ENCODE measurements at regions not wholly inside any gene's neighbourhood (a gene's known extent, or its start where the extent isn't known, plus 50 kb on each side); places are given as distances from the start of the nearest gene placed in this dataset.

DNA sequence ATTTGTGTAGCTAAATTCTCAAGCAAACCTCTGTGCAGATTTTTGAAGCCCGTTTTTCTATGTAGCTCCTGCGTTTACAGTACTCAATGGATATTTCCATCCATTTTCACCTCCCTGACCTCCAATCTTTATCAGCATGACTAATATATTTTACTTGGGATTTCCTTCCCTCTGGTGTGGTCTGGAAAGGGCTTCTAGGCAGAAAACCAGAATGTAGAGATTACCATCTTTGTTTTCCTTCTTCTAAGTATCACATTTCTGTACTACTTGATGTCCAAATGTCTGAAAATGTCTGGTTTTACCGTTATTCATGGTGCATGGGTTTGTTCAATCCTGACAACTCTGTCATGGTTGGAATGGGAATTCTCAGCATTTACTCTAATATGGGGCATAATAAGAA, 907.6 kb upstream of the FLRT2 start:
- no peak for TF ChIP-seq POLR2A (IDR thresholded peaks at IDR 0.05)
- TF ChIP-seq, protein P1, sequence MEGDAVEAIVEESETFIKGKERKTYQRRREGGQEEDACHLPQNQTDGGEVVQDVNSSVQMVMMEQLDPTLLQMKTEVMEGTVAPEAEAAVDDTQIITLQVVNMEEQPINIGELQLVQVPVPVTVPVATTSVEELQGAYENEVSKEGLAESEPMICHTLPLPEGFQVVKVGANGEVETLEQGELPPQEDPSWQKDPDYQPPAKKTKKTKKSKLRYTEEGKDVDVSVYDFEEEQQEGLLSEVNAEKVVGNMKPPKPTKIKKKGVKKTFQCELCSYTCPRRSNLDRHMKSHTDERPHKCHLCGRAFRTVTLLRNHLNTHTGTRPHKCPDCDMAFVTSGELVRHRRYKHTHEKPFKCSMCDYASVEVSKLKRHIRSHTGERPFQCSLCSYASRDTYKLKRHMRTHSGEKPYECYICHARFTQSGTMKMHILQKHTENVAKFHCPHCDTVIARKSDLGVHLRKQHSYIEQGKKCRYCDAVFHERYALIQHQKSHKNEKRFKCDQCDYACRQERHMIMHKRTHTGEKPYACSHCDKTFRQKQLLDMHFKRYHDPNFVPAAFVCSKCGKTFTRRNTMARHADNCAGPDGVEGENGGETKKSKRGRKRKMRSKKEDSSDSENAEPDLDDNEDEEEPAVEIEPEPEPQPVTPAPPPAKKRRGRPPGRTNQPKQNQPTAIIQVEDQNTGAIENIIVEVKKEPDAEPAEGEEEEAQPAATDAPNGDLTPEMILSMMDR (IDR thresholded peaks at IDR 0.05), result no peak
